ENCODE measurements at regions not wholly inside any gene's neighbourhood (a gene's known extent, or its start where the extent isn't known, plus 50 kb on each side); places are given as distances from the start of the nearest gene placed in this dataset.

DNA sequence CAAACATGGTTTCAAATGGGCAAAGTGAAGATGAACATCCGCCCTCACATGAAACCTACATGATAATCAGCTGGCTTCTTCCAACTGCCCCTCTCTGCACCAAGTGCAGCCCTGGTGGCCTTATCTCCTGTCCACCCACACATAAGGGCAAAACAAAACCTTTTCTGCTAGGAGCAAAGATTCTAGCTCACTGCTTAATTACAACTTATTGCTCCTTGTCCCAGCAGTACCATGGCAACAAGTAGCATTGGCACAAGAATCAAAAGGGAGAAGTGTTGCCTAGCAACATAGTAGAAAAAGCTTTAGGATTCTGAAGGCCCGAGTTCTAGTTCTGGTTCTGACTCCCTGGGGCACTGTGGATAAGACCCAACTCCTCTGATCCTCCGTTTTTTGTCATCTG is 68.7 kb upstream of the BMAL1 start:
- TF ChIP-seq, protein P1, sequence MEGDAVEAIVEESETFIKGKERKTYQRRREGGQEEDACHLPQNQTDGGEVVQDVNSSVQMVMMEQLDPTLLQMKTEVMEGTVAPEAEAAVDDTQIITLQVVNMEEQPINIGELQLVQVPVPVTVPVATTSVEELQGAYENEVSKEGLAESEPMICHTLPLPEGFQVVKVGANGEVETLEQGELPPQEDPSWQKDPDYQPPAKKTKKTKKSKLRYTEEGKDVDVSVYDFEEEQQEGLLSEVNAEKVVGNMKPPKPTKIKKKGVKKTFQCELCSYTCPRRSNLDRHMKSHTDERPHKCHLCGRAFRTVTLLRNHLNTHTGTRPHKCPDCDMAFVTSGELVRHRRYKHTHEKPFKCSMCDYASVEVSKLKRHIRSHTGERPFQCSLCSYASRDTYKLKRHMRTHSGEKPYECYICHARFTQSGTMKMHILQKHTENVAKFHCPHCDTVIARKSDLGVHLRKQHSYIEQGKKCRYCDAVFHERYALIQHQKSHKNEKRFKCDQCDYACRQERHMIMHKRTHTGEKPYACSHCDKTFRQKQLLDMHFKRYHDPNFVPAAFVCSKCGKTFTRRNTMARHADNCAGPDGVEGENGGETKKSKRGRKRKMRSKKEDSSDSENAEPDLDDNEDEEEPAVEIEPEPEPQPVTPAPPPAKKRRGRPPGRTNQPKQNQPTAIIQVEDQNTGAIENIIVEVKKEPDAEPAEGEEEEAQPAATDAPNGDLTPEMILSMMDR (conservative IDR thresholded peaks at IDR 0.05), result no peak
- H3K36me3 Mint-ChIP-seq (ENCODE audit: low read depth), result no peaks in the 10 kb centered on the region
- H3K4me1 Mint-ChIP-seq, result peaks cover 51% of the 10 kb centered on the region
- H3K27me3 Mint-ChIP-seq (ENCODE audit: low read depth), result no peaks in the 10 kb centered on the region
- H3K9me3 Mint-ChIP-seq, result no peaks in the 10 kb centered on the region
- H3K4me3 Mint-ChIP-seq, result no peak overlapping the region
- H3K27ac Mint-ChIP-seq (ENCODE audit: unreplicated experiment), result no peak overlapping the region
- DNase-seq (ENCODE audit: low read depth, low spot score), result no peak

GRCh38 chr11:13209379-13209778 is 68.2 kb upstream of the BMAL1 start:
- Mint-ChIP-seq H3K36me3 (ENCODE audit: low read depth) (no peaks in the 10 kb centered on the region), H3K4me1 (peaks cover 47% of the 10 kb centered on the region), H3K9me3 (no peaks in the 10 kb centered on the region), H3K4me3 (no peak overlapping the region), H3K27me3 (ENCODE audit: low read depth) (no peaks in the 10 kb centered on the region), H3K27ac (ENCODE audit: unreplicated experiment) (no peak overlapping the region)
- DNase-seq (ENCODE audit: low read depth, low spot score), result no peak
- TF ChIP-seq, protein P1 (conservative IDR thresholded peaks at IDR 0.05), result no peak

DNA sequence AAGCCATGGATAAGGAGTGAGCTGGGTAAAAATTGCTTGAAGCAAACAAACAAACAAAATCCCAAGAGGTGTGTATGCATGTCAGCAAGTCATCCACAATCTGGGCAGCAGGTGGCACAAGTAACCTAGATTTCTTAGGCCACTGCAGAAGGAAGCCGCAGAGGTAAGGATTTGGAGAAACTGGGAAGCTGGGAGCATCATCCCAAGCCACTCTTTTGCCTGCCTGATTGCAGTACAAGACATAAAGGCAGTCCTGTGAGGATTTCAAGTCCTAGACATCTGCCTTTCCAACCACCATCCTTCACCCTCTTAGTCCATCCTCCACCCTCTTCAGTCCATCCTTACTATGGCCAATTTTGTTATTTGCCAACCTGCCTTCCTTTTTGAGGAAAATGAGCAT is 67.2 kb upstream of the BMAL1 start:
- H3K9me3 Mint-ChIP-seq, result no peaks in the 10 kb centered on the region
- peak; percentile 30 for DNase-seq (ENCODE audit: low read depth, low spot score)
- no peak overlapping the region for H3K4me3 Mint-ChIP-seq
- peaks cover 43% of the 10 kb centered on the region for H3K4me1 Mint-ChIP-seq
- no peak overlapping the region for H3K27ac Mint-ChIP-seq (ENCODE audit: unreplicated experiment)
- TF ChIP-seq, protein P1 (conservative IDR thresholded peaks at IDR 0.05), result peak; percentile 75
- no peaks in the 10 kb centered on the region for H3K36me3 Mint-ChIP-seq (ENCODE audit: low read depth)
- no peaks in the 10 kb centered on the region for H3K27me3 Mint-ChIP-seq (ENCODE audit: low read depth)

DNA sequence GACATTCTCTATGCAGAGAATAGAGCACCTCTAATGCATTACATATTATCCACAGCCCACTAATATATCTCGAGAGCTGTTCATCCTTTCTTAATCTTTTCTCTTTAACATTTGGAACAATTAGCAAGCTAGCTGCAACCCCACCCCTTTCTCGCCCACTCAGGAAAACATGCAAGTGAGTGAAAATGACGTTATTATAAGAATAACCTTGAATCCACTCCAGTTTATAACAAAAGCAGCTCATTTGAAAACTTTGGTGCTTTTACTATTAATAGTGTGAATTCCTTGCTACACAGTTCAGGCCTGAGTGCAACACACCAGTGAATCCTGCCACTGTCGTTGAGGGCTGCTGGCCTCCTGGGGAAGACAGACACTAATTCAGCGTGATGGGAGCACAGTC is 63.3 kb upstream of the BMAL1 start:
- Mint-ChIP-seq H3K36me3 (ENCODE audit: low read depth) (no peaks in the 10 kb centered on the region), H3K27me3 (ENCODE audit: low read depth) (no peaks in the 10 kb centered on the region), H3K27ac (ENCODE audit: unreplicated experiment) (no peak overlapping the region), H3K4me1 (peaks cover 26% of the 10 kb centered on the region), H3K4me3 (no peak overlapping the region), H3K9me3 (no peaks in the 10 kb centered on the region)
- DNase-seq (ENCODE audit: low read depth, low spot score), result no peak
- TF ChIP-seq, protein P1 (conservative IDR thresholded peaks at IDR 0.05), result no peak

DNA sequence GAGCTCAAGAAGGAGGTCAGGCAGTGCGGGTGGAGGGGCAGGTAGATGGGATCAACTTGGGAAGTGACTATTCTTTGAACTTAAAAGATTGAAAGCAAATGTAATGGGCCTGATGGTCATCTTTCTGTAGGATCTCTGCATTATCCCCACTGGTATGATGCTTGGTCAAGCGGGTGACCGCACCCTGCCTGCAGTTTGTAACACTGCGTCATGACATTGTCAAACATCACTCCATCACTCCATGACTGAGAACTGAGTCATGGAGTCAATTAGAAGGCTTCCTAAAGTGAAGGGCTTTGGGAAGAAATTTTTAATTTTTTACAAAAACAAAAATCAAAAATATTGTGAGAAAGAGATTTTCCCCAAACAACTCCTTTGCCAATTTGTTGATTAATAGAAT is 62.4 kb upstream of the BMAL1 start:
- DNase-seq (ENCODE audit: low read depth, low spot score), result no peak
- Mint-ChIP-seq H3K27ac (ENCODE audit: unreplicated experiment) (no peak overlapping the region), H3K4me1 (peaks cover 20% of the 10 kb centered on the region)

More for the DNA sequence above, 62.4 kb upstream of the BMAL1 start:
- H3K27me3 Mint-ChIP-seq (ENCODE audit: low read depth), result no peaks in the 10 kb centered on the region
- H3K4me3 Mint-ChIP-seq, result no peak overlapping the region
- H3K9me3 Mint-ChIP-seq, result no peaks in the 10 kb centered on the region
- no peaks in the 10 kb centered on the region for H3K36me3 Mint-ChIP-seq (ENCODE audit: low read depth)
- TF ChIP-seq, protein P1 (conservative IDR thresholded peaks at IDR 0.05), result no peak
